ENCODE measurements at regions not wholly inside any gene's neighbourhood (a gene's known extent, or its start where the extent isn't known, plus 50 kb on each side); places are given as distances from the start of the nearest gene placed in this dataset.

GRCh38 chr13:36533806-36534205, 101.5 kb downstream of the CCNA1 start:
- H3K9ac ChIP-seq (replicated peaks; ENCODE audit: extremely low read depth, insufficient read depth, low read length) = peak overlapping the region; percentile 45
- H4K20me1 ChIP-seq (replicated peaks; ENCODE audit: control insufficient read depth, extremely low read depth, insufficient read depth, low read length) = no peaks in the 10 kb centered on the region
- POLR2A ChIA-PET = no interaction called here
- DNase-seq (ENCODE audit: low read depth, low spot score) = peak; percentile 85
- no TSS peak for BruUV-seq (replicated peaks)
- H3K4me2 ChIP-seq (ENCODE audit: insufficient read depth, low read length) = peak overlapping the region; percentile 58
- H3K27ac ChIP-seq (ENCODE audit: insufficient read depth, low read depth, low read length) = peak overlapping the region; percentile 95
- CTCF ChIA-PET = interaction anchor here (0.8 to 3.7 kb wide), 4 partner anchors 10 to 202 kb away, joined by 4 to 28 read pairs (median 10); no protein-coding TSS in a partner anchor
- dilution Hi-C loops (cut with MboI; ENCODE audit: extremely low pct_ligation_motif_present, low sequenced_read_pairs) = no loop called here
- H2AFZ ChIP-seq (ENCODE audit: low read depth, low read length) = peak overlapping the region; percentile 37
- peaks cover 47% of the 10 kb centered on the region for H3K4me1 ChIP-seq (ENCODE audit: control insufficient read depth, extremely low read depth, insufficient read depth, low read length)
- intact Hi-C loops (cut with micrococcal nuclease) = loop anchor here (5.0 to 10.0 kb wide), 3 partner anchors 237 to 451 kb away; partner anchors contain the start of gene CCDC169
- peak; percentile 92 for FAIRE-seq
- H3K79me2 ChIP-seq (ENCODE audit: control insufficient read depth, insufficient read depth, low read length) = no peaks in the 10 kb centered on the region
- TF ChIP-seq CTCF (IDR thresholded peaks at IDR 0.05; ENCODE audit: extremely low read depth in 1 of 2, insufficient read depth in 1 of 2, low read depth in 1 of 2, low read length in 2 of 2) (no peak), POLR2AphosphoS5 (IDR thresholded peaks at IDR 0.05; ENCODE audit: insufficient read depth, low read depth, low read length) (peak; percentile 72), MAX (IDR thresholded peaks at IDR 0.05; ENCODE audit: insufficient read depth, insufficient read length) (no peak), GATA2 (IDR thresholded peaks at IDR 0.05; ENCODE audit: insufficient read depth, insufficient read length, low read depth, low read length) (peak; percentile 81), FOS (IDR thresholded peaks at IDR 0.05; ENCODE audit: borderline replicate concordance, insufficient read depth, low read length) (peak; percentile 99), JUN (IDR thresholded peaks at IDR 0.05; ENCODE audit: borderline replicate concordance, insufficient read depth, insufficient read length, low read depth) (peak; percentile 96), POLR2A (IDR thresholded peaks at IDR 0.05; ENCODE audit: low read depth, low read length) (peak; percentile 50)
- H3K9me3 ChIP-seq (replicated peaks; ENCODE audit: control insufficient read depth, insufficient read depth, low read length) = no peaks in the 10 kb centered on the region
- H3K9me1 ChIP-seq (replicated peaks; ENCODE audit: control insufficient read depth, extremely low read depth, insufficient read depth, low read length) = no peaks in the 10 kb centered on the region
- H3K36me3 ChIP-seq (ENCODE audit: control insufficient read depth in 2 of 2, extremely low read depth in 1 of 2, insufficient read depth in 2 of 2, low read length in 2 of 2) = no peaks in the 10 kb centered on the region
- H3K4me3 ChIP-seq (replicated peaks in 1 of 3; ENCODE audit: insufficient read depth in 1 of 3, low read depth in 1 of 3, low read length in 3 of 3) = peak overlapping the region in 1 of 3 experiments; percentile 18
- no peaks in the 10 kb centered on the region for H3K27me3 ChIP-seq (ENCODE audit: control insufficient read depth in 2 of 2, insufficient read depth in 2 of 2, low read length in 2 of 2)
